Astrocyte of the cerebellum (primary cell): ENCODE measurements at regions not wholly inside any gene's neighbourhood (a gene's known extent, or its start where the extent isn't known, plus 50 kb on each side); places are given as distances from the start of the nearest gene placed in this dataset.

ENCODE experiments used
- DNase-seq: peaks from one replicate; pipeline ENCODE4 v3.0.0-alpha.2; 2011; ENCODE audit warnings: low read depth
- H3K4me3 ChIP-seq: 2 replicates; pipeline ENCODE4 v1.5.1; 2011; ENCODE audit warnings: mild to moderate bottlenecking, low read depth, low read length, moderate library complexity
- CTCF ChIP-seq: IDR thresholded peaks from 2 replicates; pipeline ENCODE4 v1.5.1; 2012; ENCODE audit warnings: low read length, low read depth, moderate library complexity, mild to moderate bottlenecking; ENCODE audit errors: missing control alignments
- in situ Hi-C: cut with HindIII; loops from 2 replicates; pipeline ENCODE4 v1.10.0; 2017; ENCODE audit warnings: low sequenced_read_pairs

- no peak for TF ChIP-seq CTCF
- DNase-seq: no peak
- H3K4me3 ChIP-seq: no peak overlapping the region
- in situ Hi-C loops: no loop called here
Measured at GRCh38 chr1:220979371-220979770, 100.1 kb downstream of the HLX start.

- H3K4me3 ChIP-seq: no peak overlapping the region
- no peak for TF ChIP-seq CTCF
- no peak for DNase-seq
- in situ Hi-C loops: no loop called here
Measured at GRCh38 chr1:220982686-220983085, 103.4 kb downstream of the HLX start.

GRCh38 chr1:220983877-220984635 is 104.8 kb downstream of the HLX start:
- no peak for TF ChIP-seq CTCF
- in situ Hi-C loops: no loop called here

GRCh38 chr1:220990427-220991339 is 111.4 kb downstream of the HLX start:
- no peak overlapping the region for H3K4me3 ChIP-seq
- no peak for TF ChIP-seq CTCF
- no peak for DNase-seq
- in situ Hi-C loops: no loop called here

More at GRCh38 chr1:220983877-220984635, 104.8 kb downstream of the HLX start:
- no peak for DNase-seq
- no peak overlapping the region for H3K4me3 ChIP-seq

GRCh38 chr1:220991506-220991905 is 112.3 kb downstream of the HLX start:
- no peak for TF ChIP-seq CTCF
- in situ Hi-C loops: no loop called here
- no peak overlapping the region for H3K4me3 ChIP-seq
- DNase-seq: no peak

GRCh38 chr1:220991959-220992704 is 112.9 kb downstream of the HLX start:
- no peak for TF ChIP-seq CTCF
- H3K4me3 ChIP-seq: no peak overlapping the region
- in situ Hi-C loops: no loop called here
- no peak for DNase-seq
